ENCODE measurements at regions not wholly inside any gene's neighbourhood (a gene's known extent, or its start where the extent isn't known, plus 50 kb on each side); places are given as distances from the start of the nearest gene placed in this dataset.

DNA sequence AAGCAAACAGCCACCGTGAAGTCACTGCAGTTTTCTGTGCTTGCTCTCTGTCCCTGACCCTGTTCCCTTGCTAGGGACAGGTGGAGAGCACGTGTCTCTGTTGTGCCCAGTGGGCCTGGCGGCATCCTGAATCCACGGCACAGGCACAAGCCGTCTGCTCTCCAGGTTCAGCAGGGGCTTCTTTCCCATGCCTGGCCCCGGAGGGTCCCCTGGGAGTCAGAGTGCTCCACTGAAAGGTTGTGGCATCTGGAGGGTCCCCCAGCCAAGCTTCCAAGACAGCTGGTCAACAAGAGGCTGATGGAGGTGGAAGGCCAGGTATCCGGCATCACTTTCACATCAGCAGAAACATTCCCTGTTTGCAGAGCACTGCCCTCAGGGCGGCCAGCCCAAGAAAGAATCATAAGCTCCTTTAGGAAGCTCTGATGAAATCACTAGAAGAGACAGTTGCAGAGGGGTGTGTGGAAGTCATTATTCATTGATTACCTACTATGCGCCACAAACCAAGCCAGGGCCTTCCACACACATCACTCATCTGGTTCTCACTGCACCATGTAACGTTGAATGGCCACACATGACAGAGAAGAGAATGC, 346.4 kb upstream of the B3GAT1 start:
- H3K4me1 ChIP-seq: no peaks in the 10 kb centered on the region
- no peaks in the 10 kb centered on the region for H3K36me3 ChIP-seq
- TF ChIP-seq, protein P1, sequence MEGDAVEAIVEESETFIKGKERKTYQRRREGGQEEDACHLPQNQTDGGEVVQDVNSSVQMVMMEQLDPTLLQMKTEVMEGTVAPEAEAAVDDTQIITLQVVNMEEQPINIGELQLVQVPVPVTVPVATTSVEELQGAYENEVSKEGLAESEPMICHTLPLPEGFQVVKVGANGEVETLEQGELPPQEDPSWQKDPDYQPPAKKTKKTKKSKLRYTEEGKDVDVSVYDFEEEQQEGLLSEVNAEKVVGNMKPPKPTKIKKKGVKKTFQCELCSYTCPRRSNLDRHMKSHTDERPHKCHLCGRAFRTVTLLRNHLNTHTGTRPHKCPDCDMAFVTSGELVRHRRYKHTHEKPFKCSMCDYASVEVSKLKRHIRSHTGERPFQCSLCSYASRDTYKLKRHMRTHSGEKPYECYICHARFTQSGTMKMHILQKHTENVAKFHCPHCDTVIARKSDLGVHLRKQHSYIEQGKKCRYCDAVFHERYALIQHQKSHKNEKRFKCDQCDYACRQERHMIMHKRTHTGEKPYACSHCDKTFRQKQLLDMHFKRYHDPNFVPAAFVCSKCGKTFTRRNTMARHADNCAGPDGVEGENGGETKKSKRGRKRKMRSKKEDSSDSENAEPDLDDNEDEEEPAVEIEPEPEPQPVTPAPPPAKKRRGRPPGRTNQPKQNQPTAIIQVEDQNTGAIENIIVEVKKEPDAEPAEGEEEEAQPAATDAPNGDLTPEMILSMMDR (IDR thresholded peaks at IDR 0.05): no peak
- TF ChIP-seq EP300 (IDR thresholded peaks at IDR 0.05; ENCODE audit: low read depth) (no peak), POLR2A (IDR thresholded peaks at IDR 0.05) (no peak), POLR2AphosphoS5 (IDR thresholded peaks at IDR 0.05) (no peak)
- no peak overlapping the region for H3K27ac ChIP-seq
- DNase-seq: no peak
- H3K4me3 ChIP-seq: no peak overlapping the region
- 78 to 83% methylated on average over 2 to 10 of the region's 10 CpGs for WGBS, 2 donors (ENCODE audit: low coverage in 1 of 2)
- H3K27me3 ChIP-seq: no peaks in the 10 kb centered on the region
- H3K9me3 ChIP-seq: no peaks in the 10 kb centered on the region
- in situ Hi-C loops (cut with MboI; ENCODE audit: low pct_ligation_motif_present in 1 of 4, low pct_unique_long_range_greater_than_20kb in 1 of 4, low sequenced_read_pairs in 3 of 4) (no loop called here), intact Hi-C loops (cut with DNase I; ENCODE audit: low total_unique reads) (no loop called here)

DNA sequence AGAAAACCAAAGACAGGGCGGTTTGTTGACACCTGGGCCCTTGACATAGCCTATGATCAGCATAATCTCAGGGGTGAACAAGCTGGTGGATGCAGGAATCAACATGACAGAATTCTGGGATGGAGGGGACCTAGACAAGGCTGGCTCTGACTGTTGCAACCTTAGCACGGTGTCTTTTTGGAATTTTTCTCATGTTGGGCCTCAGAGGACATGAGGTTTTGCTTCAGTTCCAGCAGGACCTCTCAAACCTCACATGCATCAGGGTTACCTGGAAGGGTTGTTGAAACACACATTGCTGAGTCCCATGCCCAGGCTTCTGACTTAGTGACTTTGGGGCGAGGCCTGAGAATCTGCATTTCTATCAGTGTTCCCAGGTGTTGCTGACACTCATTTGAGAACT, 345.6 kb upstream of the B3GAT1 start:
- WGBS, 2 donors (ENCODE audit: low coverage in 1 of 2): 67 to 71% methylated on average over 1 to 3 of the region's 3 CpGs

DNA sequence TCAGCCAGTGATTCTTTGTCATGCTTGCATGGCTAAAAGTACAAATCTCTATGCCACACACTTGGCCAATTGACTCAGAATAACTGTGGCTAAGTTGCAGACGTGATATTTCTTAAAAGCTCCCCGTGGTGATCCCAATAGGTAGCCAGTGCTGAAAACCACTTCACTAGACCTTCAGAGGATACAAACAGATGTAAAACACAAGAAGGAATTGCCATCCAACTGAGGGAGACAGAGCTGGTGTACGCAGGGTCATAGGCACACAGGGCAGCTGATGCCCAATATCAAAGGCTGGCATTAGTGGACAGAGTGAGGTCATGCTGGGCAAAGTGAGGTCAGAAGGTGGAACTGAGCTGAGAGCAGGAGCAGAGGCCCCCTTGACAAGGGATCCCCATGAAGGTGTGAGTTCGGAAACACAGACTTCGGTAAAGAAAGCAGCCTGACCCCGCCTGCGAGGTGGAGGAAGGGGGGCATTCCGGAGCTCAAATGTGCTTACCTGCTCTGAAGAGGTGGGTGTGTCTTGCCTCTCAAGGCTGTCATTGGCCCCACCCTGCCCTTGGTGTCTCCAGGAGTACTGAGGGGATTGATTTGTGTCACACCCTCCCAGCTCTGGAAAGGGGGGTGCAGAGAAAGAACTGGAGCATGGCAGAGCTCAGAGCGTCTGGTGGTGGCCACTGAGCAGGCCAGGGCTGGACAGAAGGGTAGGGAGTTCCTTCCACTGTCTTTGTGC, 344.9 kb upstream of the B3GAT1 start:
- in situ Hi-C loops (cut with MboI; ENCODE audit: low pct_ligation_motif_present in 1 of 4, low pct_unique_long_range_greater_than_20kb in 1 of 4, low sequenced_read_pairs in 3 of 4): no loop called here
- Histone ChIP-seq H3K4me1 (no peaks in the 10 kb centered on the region), H3K27me3 (no peaks in the 10 kb centered on the region), H3K36me3 (no peaks in the 10 kb centered on the region), H3K4me3 (no peak overlapping the region), H3K9me3 (no peaks in the 10 kb centered on the region), H3K27ac (no peak overlapping the region)
- TF ChIP-seq POLR2AphosphoS5 (IDR thresholded peaks at IDR 0.05): no peak
- no peak for TF ChIP-seq EP300 (IDR thresholded peaks at IDR 0.05; ENCODE audit: low read depth)
- TF ChIP-seq POLR2A (IDR thresholded peaks at IDR 0.05): no peak
- TF ChIP-seq, protein P1 (IDR thresholded peaks at IDR 0.05): no peak
- DNase-seq: no peak
- intact Hi-C loops (cut with DNase I; ENCODE audit: low total_unique reads): no loop called here
- 63 to 77% methylated on average over 5 to 9 of the region's 9 CpGs for WGBS, 2 donors (ENCODE audit: low coverage in 1 of 2)

More for the DNA sequence above, 345.6 kb upstream of the B3GAT1 start:
- TF ChIP-seq EP300 (IDR thresholded peaks at IDR 0.05; ENCODE audit: low read depth) (no peak), POLR2AphosphoS5 (IDR thresholded peaks at IDR 0.05) (no peak), POLR2A (IDR thresholded peaks at IDR 0.05) (no peak)
- TF ChIP-seq, protein P1 (IDR thresholded peaks at IDR 0.05): no peak
- intact Hi-C loops (cut with DNase I; ENCODE audit: low total_unique reads) (no loop called here), in situ Hi-C loops (cut with MboI; ENCODE audit: low pct_ligation_motif_present in 1 of 4, low pct_unique_long_range_greater_than_20kb in 1 of 4, low sequenced_read_pairs in 3 of 4) (no loop called here)
- no peak overlapping the region for H3K4me3 ChIP-seq
- H3K4me1 ChIP-seq: no peaks in the 10 kb centered on the region
- no peaks in the 10 kb centered on the region for H3K27me3 ChIP-seq
- no peaks in the 10 kb centered on the region for H3K36me3 ChIP-seq
- no peak overlapping the region for H3K27ac ChIP-seq
- DNase-seq: no peak
- no peaks in the 10 kb centered on the region for H3K9me3 ChIP-seq

DNA sequence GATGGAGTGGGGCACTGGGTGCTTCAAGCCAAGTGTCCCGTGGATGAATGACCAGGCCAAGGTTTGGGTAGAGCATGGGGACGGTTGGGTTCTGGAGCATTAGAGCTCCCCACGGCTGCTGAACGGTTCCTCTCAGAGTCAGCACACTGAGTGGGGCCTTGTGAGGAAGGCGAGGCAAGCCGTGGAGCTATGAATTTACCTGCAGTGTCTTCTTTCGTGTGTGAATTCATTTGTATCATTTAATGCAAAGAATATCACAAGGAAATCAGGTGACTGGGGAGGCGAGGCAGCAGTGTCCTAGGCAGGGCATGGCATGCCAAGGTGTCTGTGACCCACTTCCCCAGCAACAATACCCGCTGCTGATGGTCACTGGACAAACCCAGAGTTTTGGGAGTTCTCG, 343.5 kb upstream of the B3GAT1 start:
- in situ Hi-C loops (cut with MboI; ENCODE audit: low pct_ligation_motif_present in 1 of 4, low pct_unique_long_range_greater_than_20kb in 1 of 4, low sequenced_read_pairs in 3 of 4): no loop called here
- 85% methylated on average over 10 of the region's 10 CpGs; no CpG with 5 or more reads in 1 of the 2 donors for whole genome bisulfite sequencing, 2 donors (ENCODE audit: low coverage in 1 of 2)
- DNase-seq: no peak
- TF ChIP-seq POLR2AphosphoS5 (IDR thresholded peaks at IDR 0.05): no peak
- no peak for TF ChIP-seq EP300 (IDR thresholded peaks at IDR 0.05; ENCODE audit: low read depth)
- TF ChIP-seq, protein P1 (IDR thresholded peaks at IDR 0.05): no peak
- no peak for TF ChIP-seq POLR2A (IDR thresholded peaks at IDR 0.05)
- Histone ChIP-seq H3K4me1 (no peaks in the 10 kb centered on the region), H3K4me3 (no peak overlapping the region), H3K9me3 (no peaks in the 10 kb centered on the region), H3K27me3 (no peaks in the 10 kb centered on the region), H3K36me3 (no peaks in the 10 kb centered on the region), H3K27ac (no peak overlapping the region)
- intact Hi-C loops (cut with DNase I; ENCODE audit: low total_unique reads): no loop called here
